H9 (cell line): ENCODE measurements at regions not wholly inside any gene's neighbourhood (a gene's known extent, or its start where the extent isn't known, plus 50 kb on each side); places are given as distances from the start of the nearest gene placed in this dataset.

Experiments
- DNase-seq: peaks from one replicate; pipeline ENCODE4 v3.0.0-alpha.2; 2017
- H2AFZ ChIP-seq: one replicate; pipeline ENCODE4 v1.6.1; 2013; ENCODE audit warnings: mild to moderate bottlenecking, low read length, control low read depth, moderate library complexity
- H2AK5ac ChIP-seq: 2 replicates; pipeline ENCODE4 v1.6.1; 2013; ENCODE audit warnings: low read length, control low read depth, mixed read lengths; ENCODE audit not compliant: insufficient read length
- H2BK120ac ChIP-seq: one replicate; pipeline ENCODE4 v1.6.1; 2013; ENCODE audit warnings: low read depth, mild to moderate bottlenecking, low read length, control low read depth, inconsistent platforms; ENCODE audit not compliant: poor library complexity, severe bottlenecking
- H2BK12ac ChIP-seq: 2 replicates; pipeline ENCODE4 v1.6.1; 2013; ENCODE audit warnings: low read length, control low read depth, mixed read lengths, low read depth; ENCODE audit not compliant: insufficient read length
- H2BK15ac ChIP-seq: 2 replicates; pipeline ENCODE4 v1.6.1; 2013; ENCODE audit warnings: low read depth, low read length, control low read depth
- H2BK20ac ChIP-seq: one replicate; pipeline ENCODE4 v1.6.1; 2013; ENCODE audit warnings: low read depth, mild to moderate bottlenecking, low read length, control low read depth, inconsistent platforms; ENCODE audit not compliant: poor library complexity, severe bottlenecking
- H2BK5ac ChIP-seq: 2 replicates; pipeline ENCODE4 v1.6.1; 2013; ENCODE audit warnings: low read length, control low read depth, mixed read lengths; ENCODE audit not compliant: insufficient read length
- H3K14ac ChIP-seq: 2 replicates; pipeline ENCODE4 v1.6.1; 2013; ENCODE audit warnings: low read length, control low read depth; ENCODE audit not compliant: insufficient read depth
- H3K18ac ChIP-seq: 2 replicates; pipeline ENCODE4 v1.6.1; 2013; ENCODE audit warnings: low read depth, mild to moderate bottlenecking, mixed read lengths, low read length, control low read depth; ENCODE audit not compliant: insufficient read length
- H3K23ac ChIP-seq: 2 replicates; pipeline ENCODE4 v1.6.1; 2013; ENCODE audit warnings: low read length, control low read depth, mixed read lengths, low read depth; ENCODE audit not compliant: insufficient read length
- H3K23me2 ChIP-seq: 2 replicates; pipeline ENCODE4 v1.6.1; 2013; ENCODE audit warnings: low read depth, mild to moderate bottlenecking, mixed read lengths, low read length, control low read depth; ENCODE audit not compliant: insufficient read length, poor library complexity, severe bottlenecking
- H3K27ac ChIP-seq: 2 replicates; pipeline ENCODE4 v1.5.1; 2013; ENCODE audit warnings: low read length, control low read depth, mixed read lengths, low read depth; ENCODE audit not compliant: insufficient read length
- H3K27me3 ChIP-seq: 2 replicates; pipeline ENCODE4 v1.6.1; 2013; ENCODE audit warnings: low read length, control low read depth, inconsistent platforms; ENCODE audit not compliant: insufficient read depth
- H3K4ac ChIP-seq: 2 replicates; pipeline ENCODE4 v1.6.1; 2013; ENCODE audit warnings: low read depth, mild to moderate bottlenecking, control low read depth, inconsistent platforms, low read length, moderate library complexity
- H3K4me1 ChIP-seq: 2 replicates; pipeline ENCODE4 v1.6.1; 2013; ENCODE audit warnings: low read length, control low read depth, inconsistent platforms; ENCODE audit not compliant: insufficient read depth
- H3K4me2 ChIP-seq: 2 replicates; pipeline ENCODE4 v1.6.1; 2013; ENCODE audit warnings: low read length, control low read depth, mixed read lengths; ENCODE audit not compliant: insufficient read length, insufficient read depth
- H3K56ac ChIP-seq: 2 replicates; pipeline ENCODE4 v1.6.1; 2013; ENCODE audit warnings: low read depth, mild to moderate bottlenecking, mixed read lengths, low read length, control low read depth; ENCODE audit not compliant: insufficient read length
- H3K79me1 ChIP-seq: 2 replicates; pipeline ENCODE4 v1.6.1; 2013; ENCODE audit warnings: low read depth, mild to moderate bottlenecking, moderate library complexity, low read length, control low read depth, inconsistent platforms; ENCODE audit not compliant: insufficient read depth, poor library complexity, severe bottlenecking
- H3K79me2 ChIP-seq: 2 replicates; pipeline ENCODE4 v1.6.1; 2013; ENCODE audit warnings: low read length, control low read depth, inconsistent platforms; ENCODE audit not compliant: insufficient read depth
- H3K9ac ChIP-seq: 2 replicates; pipeline ENCODE4 v1.6.1; 2013; ENCODE audit warnings: low read length, control low read depth, mixed read lengths; ENCODE audit not compliant: insufficient read length; ENCODE audit errors: extremely low read depth
- H3K9me3 ChIP-seq: one replicate; pipeline ENCODE4 v1.6.1; 2013; ENCODE audit warnings: low read depth, low read length, inconsistent platforms; ENCODE audit not compliant: control insufficient read depth
- H3T11ph ChIP-seq: one replicate; pipeline ENCODE4 v1.6.1; 2013; ENCODE audit warnings: mild to moderate bottlenecking, low read length, control low read depth, inconsistent platforms
- H4K20me1 ChIP-seq: one replicate; pipeline ENCODE4 v1.6.1; 2013; ENCODE audit not compliant: control insufficient read depth, insufficient read length, insufficient read depth
- H4K5ac ChIP-seq: 2 replicates; pipeline ENCODE4 v1.6.1; 2013; ENCODE audit warnings: low read depth, mild to moderate bottlenecking, mixed read lengths, low read length, control low read depth; ENCODE audit not compliant: insufficient read length
- H4K8ac ChIP-seq: replicated peaks from 2 replicates; pipeline ENCODE4 v1.6.1; 2013; ENCODE audit warnings: low read length, control low read depth, mixed read lengths, low read depth; ENCODE audit not compliant: insufficient read length
- H4K91ac ChIP-seq: 2 replicates; pipeline ENCODE4 v1.6.1; 2013; ENCODE audit warnings: low read depth, mild to moderate bottlenecking, moderate library complexity, mixed read lengths, low read length, control low read depth; ENCODE audit not compliant: insufficient read length
- H3K27ac Mint-ChIP-seq, 3 experiments: 2 replicates in 2 of 3; 3 replicates in 1 of 3; pipeline ENCODE4 v1.8.0; 2020 to 2021; ENCODE audit warnings: mixed read lengths in 3 of 3, mild to moderate bottlenecking in 1 of 3, moderate library complexity in 1 of 3
- H3K27me3 Mint-ChIP-seq: 2 replicates; pipeline ENCODE4 v1.8.0; 2021; ENCODE audit warnings: low read depth, mild to moderate bottlenecking, moderate library complexity, mixed read lengths
- H3K36me3 Mint-ChIP-seq, 3 experiments: 2 replicates in 2 of 3; 3 replicates in 1 of 3; pipeline ENCODE4 v1.8.0; 2020 to 2021; ENCODE audit warnings: low read depth in 3 of 3, mixed read lengths in 3 of 3; ENCODE audit not compliant: insufficient read depth in 1 of 3
- H3K4me1 Mint-ChIP-seq, 2 experiments: 2 replicates each; pipeline ENCODE4 v1.8.0; 2020; ENCODE audit warnings: mixed read lengths in 2 of 2
- H3K4me3 Mint-ChIP-seq, 2 experiments: 2 replicates in 1 of 2; 3 replicates in 1 of 2; pipeline ENCODE4 v1.8.0; 2020 to 2021; ENCODE audit warnings: mild to moderate bottlenecking in 2 of 2, mixed read lengths in 2 of 2, moderate library complexity in 1 of 2
- H3K9me3 Mint-ChIP-seq, 2 experiments: 2 replicates in 1 of 2; 3 replicates in 1 of 2; pipeline ENCODE4 v1.8.0; 2020; ENCODE audit warnings: mild to moderate bottlenecking in 2 of 2, mixed read lengths in 2 of 2, moderate library complexity in 1 of 2
- CTCF ChIP-seq: fragments of 200-600 bp; sonication (generic); conservative IDR thresholded peaks from 3 replicates; pipeline ENCODE4 v1.8.0; 2021; ENCODE audit warnings: antibody characterized with exemption, mild to moderate bottlenecking

DNA sequence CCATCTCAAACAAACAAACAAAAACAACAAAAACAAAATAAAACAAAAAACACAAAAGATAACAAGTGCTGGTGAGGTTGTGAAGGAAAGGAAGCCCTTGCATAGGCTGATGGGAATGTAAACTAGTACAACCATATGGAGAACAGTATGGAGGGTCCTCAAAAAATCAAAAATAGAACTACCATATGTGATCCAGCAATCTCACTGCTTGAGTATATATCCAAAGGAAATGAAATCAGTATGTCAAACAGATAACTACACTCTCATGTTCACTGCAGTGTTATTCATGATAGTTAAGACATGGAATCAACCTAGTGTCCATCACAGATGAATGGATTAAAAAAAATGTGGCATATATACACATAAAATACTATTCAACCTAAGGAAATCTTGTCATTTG is 395.7 kb upstream of the SLC24A2 start:
- Histone ChIP-seq H2BK20ac (no peak overlapping the region), H3K79me1 (no peaks in the 10 kb centered on the region), H2AFZ (no peak overlapping the region), H2BK15ac (no peak overlapping the region), H3K27ac (no peak overlapping the region), H3K14ac (no peak overlapping the region), H4K20me1 (no peaks in the 10 kb centered on the region), H2AK5ac (no peak overlapping the region), H2BK12ac (no peak overlapping the region), H4K8ac (no peak overlapping the region), H3K4me2 (no peak overlapping the region), H4K91ac (no peak overlapping the region), H3K18ac (no peak overlapping the region), H3K23me2 (no peaks in the 10 kb centered on the region), H3K79me2 (no peaks in the 10 kb centered on the region), H2BK120ac (no peak overlapping the region), H4K5ac (no peak overlapping the region), H3K4me1 (0 out of 2 replicates have a peak, but pooled peaks cover 1% of the 10 kb centered on the region), H3K9ac (no peak overlapping the region), H3K4ac (no peak overlapping the region), H3T11ph (no peak overlapping the region), H3K9me3 (no peaks in the 10 kb centered on the region), H2BK5ac (no peak overlapping the region), H3K23ac (no peak overlapping the region), H3K27me3 (no peaks in the 10 kb centered on the region), H3K56ac (no peak overlapping the region)
- Mint-ChIP-seq H3K27ac (no peak overlapping the region), H3K36me3 (peaks cover 0 to 4% (median 0%) of the 10 kb centered on the region in 3 experiments; a peak in 3 of 7 replicates), H3K4me3 (no peak overlapping the region), H3K27me3 (no peaks in the 10 kb centered on the region; the same call in 1 of the 2 replicates), H3K9me3 (peaks cover 3 to 4% of the 10 kb centered on the region in 2 experiments), H3K4me1 (peaks cover 5 to 9% of the 10 kb centered on the region in 2 experiments)
- DNase-seq: no peak
- no peak for TF ChIP-seq CTCF
